VCaP (cell line): ENCODE measurements at regions not wholly inside any gene's neighbourhood (a gene's known extent, or its start where the extent isn't known, plus 50 kb on each side); places are given as distances from the start of the nearest gene placed in this dataset.
A peak's percentile ranks its signal among the peaks of the same experiment; 100 is the strongest.
"Not testable (repeated sequence)": the region's sequence is repeated elsewhere in the genome, so short reads cannot be mapped to it uniquely, and the experiment has no call there.

ENCODE experiments used
- H3K27ac ChIP-seq: fragments of 450-650 bp; 2 replicates; pipeline ENCODE4 v1.5.1; 2017
- TF ChIP-seq, protein P1 (sequence below): fragments of 450-650 bp; conservative IDR thresholded peaks from 2 replicates; pipeline ENCODE4 v1.5.1; 2017; ENCODE audit warnings: mild to moderate bottlenecking, moderate library complexity

DNA sequence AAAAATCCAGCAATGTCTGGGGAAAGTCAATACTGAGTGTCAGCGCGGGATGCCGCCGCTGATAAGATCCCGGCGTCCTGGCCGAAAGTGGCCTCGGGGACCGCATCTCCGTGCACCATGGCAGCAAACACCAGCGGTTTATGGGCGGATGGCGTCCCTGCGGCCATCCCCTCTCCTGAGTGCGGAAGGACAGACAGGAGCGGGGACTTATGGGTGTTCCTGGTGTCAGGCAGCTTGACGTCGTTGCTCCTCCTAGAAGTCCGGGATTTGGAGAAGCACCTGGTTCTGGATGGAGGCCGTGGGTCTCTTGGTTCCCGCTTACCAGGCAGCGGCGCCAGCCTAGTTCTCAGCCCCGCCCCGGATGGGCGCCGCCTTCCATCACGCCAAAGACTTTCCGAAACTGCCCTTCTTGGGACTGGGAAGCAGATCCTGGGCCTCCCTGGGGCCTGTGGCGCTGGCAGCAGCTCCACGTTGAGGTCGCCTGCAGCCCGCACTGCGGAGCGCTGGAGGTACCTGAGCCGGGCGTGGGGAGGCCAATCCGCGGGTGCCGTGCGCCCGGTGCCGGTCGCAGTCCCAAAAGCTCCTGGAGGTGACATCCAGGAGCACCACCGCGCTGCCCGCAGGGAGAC, 119.1 kb downstream of the CCDC74A start:
- no peak overlapping the region for H3K27ac ChIP-seq
- TF ChIP-seq, protein P1, sequence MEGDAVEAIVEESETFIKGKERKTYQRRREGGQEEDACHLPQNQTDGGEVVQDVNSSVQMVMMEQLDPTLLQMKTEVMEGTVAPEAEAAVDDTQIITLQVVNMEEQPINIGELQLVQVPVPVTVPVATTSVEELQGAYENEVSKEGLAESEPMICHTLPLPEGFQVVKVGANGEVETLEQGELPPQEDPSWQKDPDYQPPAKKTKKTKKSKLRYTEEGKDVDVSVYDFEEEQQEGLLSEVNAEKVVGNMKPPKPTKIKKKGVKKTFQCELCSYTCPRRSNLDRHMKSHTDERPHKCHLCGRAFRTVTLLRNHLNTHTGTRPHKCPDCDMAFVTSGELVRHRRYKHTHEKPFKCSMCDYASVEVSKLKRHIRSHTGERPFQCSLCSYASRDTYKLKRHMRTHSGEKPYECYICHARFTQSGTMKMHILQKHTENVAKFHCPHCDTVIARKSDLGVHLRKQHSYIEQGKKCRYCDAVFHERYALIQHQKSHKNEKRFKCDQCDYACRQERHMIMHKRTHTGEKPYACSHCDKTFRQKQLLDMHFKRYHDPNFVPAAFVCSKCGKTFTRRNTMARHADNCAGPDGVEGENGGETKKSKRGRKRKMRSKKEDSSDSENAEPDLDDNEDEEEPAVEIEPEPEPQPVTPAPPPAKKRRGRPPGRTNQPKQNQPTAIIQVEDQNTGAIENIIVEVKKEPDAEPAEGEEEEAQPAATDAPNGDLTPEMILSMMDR, result no peak

DNA sequence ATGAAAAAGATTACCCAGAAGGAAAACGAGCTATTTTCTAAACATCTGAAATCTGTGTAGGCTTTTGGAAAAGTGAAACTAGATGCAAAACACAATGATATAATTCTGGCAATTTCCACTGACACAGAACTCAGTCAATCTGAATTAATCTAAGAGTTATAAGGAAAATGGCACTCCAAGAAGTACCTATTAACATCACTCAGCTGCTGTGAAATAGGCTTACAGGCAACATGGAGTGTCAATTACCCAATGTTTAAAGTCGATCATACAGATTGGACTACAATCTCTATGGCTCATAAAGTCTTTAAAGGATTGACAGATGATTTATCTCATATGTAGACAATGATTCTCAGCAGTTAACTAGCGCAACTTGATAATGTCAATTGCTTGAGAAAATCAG, 120.9 kb downstream of the CCDC74A start:
- H3K27ac ChIP-seq, result not testable (repeated sequence)

DNA sequence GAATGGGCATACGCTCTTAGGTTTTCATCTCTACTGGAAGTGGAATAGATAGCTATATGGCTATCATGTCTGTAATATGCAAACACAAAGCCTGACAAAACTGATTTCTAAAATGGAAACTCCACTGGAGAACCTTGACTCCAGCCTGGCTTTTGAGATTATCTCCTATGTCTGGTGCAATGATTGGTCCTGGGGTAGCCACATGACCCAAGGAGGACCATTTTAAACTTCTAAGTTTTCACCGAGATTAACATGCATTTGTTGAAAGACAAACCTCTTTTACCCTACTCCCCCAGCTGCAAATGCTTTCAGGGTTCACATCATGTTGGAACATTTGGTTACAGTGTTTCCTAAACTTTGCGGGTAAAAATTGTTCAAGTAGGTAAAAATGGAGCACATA, 124.6 kb downstream of the CCDC74A start:
- H3K27ac ChIP-seq, result not testable (repeated sequence)

DNA sequence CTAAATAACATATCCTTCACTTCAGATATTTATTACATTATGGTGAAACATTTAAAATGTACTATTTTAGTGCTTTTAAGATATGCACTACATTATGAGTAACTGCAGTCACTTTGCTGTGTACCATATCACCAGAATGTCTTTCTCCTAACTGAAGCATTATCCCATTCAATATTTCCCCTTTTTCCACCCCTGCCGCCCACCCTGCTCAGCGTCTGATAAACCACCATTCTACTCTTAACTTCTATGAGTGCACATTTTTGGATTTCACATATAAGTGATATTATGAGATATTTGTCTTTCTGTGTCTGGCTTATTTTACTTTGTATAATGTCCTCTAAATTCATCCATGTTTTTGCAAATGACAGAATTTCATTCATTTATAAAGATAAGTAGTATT, 126.4 kb downstream of the CCDC74A start:
- not testable (repeated sequence) for H3K27ac ChIP-seq

DNA sequence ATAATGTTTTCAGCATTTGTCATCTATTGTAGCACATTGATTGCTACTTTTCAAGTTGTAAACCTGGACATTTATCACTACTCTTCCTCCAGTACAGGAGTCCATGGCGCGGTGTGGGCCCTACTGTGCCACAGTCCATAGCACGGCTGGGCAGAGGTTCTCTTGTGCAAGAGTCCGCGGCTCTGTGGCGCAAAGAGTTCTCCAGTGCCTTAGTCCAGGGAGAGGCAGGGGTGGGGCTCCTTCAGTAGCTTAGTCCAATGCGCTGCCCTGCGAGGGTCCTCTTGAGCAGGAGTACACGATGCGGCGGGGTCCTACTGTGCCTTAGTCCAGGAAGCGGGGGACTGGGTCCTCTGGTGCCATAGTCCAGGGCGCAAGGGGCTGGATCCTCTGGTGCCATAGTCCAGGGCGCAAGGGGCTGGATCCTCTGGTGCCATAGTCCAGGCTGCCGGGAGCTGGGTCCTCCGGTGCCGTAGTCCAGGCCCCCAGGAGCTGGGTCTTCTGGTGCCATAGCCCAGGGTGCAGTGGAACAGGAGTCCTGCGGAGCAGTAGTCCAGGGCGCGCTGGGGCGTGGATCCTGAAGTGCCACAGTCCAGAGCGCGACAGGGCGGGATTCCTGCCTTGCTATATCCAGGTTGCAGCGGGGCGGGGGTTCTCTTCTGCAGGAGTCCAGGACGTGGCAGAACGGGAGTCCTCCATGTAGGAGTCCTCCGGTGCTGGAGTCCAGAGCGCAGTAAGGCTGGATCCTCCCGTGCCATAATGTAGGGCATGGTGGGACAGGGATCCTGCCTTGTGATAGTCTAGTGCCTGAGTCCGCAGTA, 129.3 kb downstream of the CCDC74A start:
- no peak overlapping the region for H3K27ac ChIP-seq
- TF ChIP-seq, protein P1, result no peak

DNA sequence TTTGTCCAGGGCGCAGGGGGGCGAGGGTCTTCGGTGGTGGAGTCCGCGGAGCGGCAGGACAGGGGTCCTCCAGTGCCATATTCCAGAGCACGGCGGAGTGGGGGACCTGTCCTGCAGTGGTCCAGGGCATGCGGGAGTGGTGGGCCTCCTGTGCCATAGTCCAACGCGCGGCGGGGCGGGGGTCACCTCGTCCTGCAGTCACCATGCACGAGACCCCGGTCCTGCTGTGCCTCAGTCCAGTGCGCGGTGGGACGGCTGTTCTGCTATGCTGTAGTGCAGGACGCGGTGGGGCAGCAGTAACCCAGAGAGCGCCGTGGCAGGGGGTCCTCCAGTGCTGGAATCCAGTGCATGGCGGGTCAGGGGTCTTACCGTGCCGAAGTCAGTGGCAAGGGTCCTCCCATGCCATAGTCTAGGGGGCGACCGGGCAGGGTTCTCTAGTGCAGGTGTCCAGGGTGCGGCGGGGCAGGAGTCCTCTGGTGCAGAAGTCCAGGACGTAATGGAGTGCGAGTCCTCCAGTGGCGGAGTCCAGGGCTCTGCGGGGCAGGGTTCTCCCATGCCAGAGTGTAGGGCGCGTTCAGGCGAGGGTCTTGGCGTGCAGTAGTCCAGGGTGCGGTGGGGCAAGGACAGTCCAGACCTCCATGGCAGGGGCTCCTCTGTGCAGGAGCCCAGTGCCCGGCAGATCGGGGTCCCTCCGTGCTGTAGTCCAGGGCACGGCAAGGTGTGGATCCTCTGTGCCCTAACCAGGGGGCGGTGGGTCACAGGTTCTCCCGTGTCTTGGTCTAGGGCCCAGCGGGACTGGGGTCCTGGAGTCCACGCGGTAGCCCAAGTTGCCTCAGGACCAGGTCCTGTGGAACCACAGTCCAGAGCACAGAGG, 130.4 kb downstream of the CCDC74A start:
- no peak overlapping the region for H3K27ac ChIP-seq
- TF ChIP-seq, protein P1, result no peak

DNA sequence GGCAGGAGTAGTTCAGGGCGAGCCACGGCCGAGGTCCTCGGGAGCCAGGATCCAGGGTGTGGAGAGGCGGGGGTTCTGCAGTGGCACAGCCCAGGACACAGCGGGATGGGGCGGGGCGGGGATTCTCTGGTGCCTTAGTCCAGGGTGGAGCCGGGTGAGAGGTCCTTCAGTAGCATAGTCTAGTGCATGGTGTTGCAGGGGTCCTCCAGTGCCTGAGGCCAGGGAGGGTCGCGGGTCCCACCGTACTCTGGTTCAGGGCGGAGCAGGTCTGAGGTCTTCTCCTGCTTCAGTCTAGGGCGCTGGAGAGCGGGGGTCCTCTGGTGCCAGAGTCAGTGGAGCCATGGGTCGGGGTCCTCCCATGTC, 131.1 kb downstream of the CCDC74A start:
- TF ChIP-seq, protein P1, result no peak
- H3K27ac ChIP-seq, result no peak overlapping the region

DNA sequence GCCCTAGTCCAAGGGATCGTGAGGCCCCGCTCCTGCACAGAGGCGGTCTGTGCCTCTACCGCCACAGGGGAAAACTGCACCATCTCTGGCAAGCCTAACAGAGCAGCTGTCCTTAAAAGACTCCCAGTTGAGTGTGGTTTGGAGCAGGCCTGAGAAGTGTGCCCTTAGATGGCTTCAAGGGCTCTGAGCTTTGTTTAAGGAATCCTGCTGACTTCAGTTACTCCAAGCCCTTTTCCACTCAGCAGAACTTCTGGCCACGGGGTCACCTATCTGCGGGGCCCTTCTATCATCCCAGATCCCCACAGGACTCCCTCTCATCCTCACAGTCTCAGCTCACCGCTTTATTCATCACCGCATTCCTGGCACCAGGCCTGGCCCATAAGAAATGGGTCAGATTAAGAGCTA, 131.5 kb downstream of the CCDC74A start:
- H3K27ac ChIP-seq, result no peak overlapping the region
- TF ChIP-seq, protein P1, result no peak

DNA sequence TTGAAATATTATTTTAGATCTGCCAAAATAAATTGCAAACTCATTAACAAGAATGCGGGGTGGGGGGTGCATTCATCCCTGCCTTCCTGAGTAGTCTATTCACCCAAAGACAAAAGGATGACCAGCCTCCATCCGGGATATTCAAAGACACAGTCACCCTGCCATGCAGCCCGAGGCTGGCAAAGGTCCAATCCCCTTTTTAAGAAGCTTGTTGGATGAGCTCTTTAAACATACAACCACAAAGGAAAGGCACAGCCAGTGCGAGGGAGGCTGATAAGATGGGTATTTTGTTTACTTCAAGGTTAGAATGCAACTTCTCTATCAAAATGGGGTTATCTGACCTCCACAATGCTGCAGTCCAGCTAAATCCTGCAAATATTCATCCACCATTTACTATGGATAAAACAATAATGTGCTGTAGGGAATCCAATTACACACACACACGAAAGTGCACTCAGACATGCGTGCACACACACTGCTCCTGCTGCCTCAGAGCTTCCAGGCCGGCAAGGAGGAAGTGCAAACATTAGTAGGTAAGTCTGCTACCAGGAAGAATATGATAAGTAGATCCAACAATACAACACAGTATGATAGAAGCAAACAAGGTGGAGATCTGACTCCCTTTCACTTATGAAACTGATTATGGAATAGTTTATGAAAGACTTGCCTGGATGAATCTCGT, 133.6 kb downstream of the CCDC74A start:
- peak overlapping the region; percentile 67 for H3K27ac ChIP-seq

DNA sequence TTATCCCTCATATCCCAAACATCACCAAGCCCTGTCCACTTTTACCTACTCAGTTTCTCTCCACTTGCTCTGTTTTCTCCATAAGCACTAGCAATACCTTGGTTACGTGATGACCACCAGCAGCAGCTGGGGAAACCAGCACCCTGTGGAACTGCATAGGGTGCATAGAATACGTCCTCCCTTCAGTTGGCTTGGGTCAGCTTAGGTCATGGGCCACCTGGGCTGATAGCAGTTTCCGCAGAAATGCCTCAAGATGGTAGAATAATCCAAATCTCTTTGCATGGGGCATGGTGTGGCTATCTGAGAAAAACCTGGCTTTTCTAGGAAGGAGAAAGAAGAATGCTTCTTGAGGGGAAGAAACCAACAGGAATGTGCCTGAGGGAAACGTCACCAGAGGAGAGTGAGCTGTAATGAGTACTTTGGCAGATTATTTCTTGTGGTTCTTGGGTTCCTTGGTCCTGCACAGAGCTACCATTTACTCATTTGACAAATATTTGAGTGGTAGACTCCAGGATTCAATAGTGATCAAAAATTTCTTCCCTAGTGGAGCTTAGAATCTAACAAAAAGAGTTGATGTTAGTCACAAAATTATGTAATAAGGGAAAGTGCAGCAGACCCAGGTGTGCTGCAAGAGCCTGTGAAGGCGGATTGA, 134.3 kb downstream of the CCDC74A start:
- H3K27ac ChIP-seq, result peak overlapping the region; percentile 67

DNA sequence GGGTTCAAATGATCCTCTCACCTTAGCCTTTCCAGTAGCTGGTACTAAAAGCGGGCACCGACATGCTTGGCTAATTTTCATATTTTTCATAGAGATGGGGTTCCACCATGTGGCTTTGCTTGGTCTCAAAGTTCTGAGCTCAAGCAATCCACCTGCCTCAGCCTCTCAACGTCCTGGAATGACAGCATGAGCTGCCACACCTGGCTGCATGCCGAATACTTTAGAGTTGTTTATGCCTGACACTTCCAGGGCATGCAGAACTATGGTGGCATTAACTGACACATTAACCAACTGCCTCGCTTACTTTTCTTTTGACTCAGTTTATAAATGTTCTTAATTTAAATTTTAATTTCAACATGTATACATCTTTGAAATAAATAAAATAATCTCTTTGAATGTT, 135.8 kb downstream of the CCDC74A start:
- H3K27ac ChIP-seq, result not testable (repeated sequence)

DNA sequence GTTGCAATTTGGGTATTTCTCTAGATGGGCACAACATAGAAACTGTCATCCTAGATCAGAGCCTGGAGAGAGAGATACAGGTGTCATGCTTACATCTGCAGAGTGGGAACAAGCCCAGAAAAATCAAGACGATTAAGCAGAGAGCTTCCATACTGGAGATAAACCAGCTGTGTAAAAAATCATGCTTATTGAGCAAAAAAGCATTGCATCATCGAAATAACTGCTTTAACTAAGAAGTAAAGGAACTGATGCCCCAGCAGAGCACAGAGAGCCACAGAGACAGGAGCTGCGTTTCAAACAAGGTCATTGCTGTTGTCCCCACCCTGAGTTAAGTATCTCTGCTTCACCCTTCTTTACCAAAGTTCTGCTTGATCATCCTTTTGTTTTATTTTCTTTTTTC, 138.0 kb downstream of the CCDC74A start:
- not testable (repeated sequence) for H3K27ac ChIP-seq

DNA sequence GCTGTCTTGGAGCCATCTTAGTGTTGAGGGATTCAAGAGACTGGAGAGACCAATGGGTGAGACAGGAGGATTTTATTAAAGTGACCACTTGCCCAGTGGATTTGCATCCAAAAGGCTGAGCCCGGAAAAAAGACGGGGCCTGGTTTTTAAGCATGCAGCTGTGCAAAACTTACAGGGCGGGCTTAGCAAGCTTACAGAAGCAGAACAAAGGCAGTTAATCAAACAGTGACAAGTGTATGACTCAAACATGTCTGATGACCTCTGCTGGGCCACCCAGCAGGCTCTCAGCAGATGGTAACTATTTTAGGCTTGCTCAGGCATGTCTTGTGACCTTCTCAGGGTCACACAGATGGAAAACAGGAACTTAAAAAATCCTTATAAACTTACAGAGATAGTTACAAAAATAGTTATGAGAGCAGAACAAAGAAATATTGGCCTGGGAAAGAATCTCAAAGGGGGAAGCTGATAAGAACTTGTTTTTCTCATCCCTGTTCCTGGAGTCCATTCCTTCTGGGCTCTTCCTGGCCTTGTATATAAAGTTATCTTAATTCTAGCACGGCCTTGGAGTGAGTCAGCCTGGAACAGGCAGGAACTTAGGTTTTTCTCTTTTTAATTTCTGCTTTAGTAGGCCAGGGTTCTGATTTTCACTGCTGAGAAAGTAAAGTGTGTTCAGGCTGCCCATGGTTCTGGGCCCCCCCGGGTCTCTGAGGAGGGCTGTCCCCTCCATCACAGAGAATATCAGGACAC, 141.3 kb downstream of the CCDC74A start:
- H3K27ac ChIP-seq, result not testable (repeated sequence)
